ENCODE measurements at regions not wholly inside any gene's neighbourhood (a gene's known extent, or its start where the extent isn't known, plus 50 kb on each side); places are given as distances from the start of the nearest gene placed in this dataset.

- DNase-seq (ENCODE audit: low read depth): no peak
These were observed 107.3 kb upstream of the ALDH1B1 start for GRCh38 chr9:38285236-38285635.

- no peak for DNase-seq (ENCODE audit: low read depth)
These were observed 107.9 kb upstream of the ALDH1B1 start for GRCh38 chr9:38284588-38285051.

DNA sequence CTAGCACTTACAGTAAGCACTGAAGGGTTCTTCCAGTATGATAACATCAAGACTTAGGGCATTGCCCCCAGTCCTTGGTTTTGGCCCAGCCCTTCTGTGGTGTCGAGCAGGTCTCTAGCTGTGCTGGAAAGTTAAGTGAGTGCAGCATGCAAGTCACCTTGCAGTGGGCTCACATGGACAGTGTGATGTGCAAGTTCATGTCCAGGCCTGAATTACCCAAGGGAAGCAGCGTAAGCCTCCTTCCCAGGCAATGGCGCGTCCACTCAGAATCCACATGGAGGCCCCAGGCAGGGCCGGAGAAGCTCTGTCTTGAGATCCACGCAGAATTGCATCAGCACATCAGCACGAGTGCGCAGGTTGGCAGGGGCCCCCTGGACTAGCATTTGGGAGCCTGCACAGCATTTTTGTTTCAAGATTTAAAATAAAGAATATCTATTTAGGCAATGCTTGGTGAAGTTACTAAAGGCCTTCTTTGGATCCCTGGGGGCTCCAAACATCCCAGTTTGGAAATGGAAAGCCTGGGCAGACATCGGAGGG lies 108.4 kb upstream of the ALDH1B1 start:
- no peak for DNase-seq (ENCODE audit: low read depth)

GRCh38 chr9:38282756-38283155 lies 109.7 kb upstream of the ALDH1B1 start:
- no peak for DNase-seq (ENCODE audit: low read depth)

DNA sequence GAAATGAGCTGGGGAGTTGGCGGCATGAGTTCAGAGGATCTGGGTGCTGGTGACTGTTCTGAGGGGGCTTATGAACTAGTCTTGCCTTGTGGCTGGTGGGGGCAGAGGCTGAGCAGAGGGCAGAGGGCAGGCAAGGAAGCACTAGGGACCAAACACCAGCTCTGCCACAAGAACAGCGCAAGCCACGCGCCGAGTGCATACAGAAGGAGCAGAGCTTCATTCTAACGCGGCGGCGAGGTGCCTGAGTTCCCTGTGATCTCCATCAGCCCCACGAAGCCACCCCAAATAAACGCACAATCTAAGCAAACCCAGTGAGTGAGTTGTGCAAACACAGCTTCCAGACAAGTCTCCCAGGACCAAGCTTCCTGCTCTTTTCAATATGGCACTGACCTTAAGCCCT lies 110.6 kb upstream of the ALDH1B1 start:
- DNase-seq (ENCODE audit: low read depth): no peak

- DNase-seq (ENCODE audit: low read depth): no peak
These were observed 111.3 kb upstream of the ALDH1B1 start for GRCh38 chr9:38281196-38281595.

- DNase-seq (ENCODE audit: low read depth): no peak
These were observed 112.2 kb upstream of the ALDH1B1 start for GRCh38 chr9:38280251-38280800.

DNA sequence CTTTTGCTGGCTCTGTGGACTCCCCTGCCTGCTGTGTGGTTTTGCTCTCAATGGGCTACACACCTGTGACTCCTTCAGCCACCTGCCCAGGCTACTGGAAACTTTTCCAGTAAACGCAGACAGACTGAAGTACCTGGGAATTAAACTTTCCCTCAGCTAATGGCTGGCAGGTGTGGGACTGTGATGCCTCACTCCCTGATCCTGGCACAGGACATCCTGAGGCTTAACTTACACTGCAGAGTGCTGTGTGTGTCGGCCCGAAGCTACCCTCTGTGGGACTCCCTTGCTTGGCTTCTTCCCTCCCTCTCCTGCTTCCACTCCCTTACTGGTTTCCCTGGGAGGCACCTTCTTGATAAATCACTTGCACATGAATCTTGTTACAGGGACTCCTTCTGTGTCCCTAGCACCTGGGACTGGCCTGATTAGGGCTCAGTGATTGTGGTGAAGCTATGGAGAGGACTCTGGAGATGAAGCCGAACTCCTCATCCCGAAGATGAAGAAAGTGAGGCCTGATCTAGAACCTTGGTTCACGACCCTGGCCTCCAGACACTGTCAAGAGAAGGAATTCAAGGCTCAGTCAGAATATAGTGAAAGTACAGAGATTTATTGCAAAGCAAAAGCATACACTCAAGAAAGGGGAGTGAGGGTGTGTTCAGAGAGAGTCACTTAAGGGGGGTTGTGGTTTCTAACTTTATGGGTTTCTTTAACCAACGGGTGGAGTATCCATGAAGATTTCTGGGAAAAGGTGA lies 113.4 kb upstream of the ALDH1B1 start:
- DNase-seq (ENCODE audit: low read depth): no peak

- DNase-seq (ENCODE audit: low read depth): no peak
These were observed 114.0 kb upstream of the ALDH1B1 start for GRCh38 chr9:38278457-38278856.

DNA sequence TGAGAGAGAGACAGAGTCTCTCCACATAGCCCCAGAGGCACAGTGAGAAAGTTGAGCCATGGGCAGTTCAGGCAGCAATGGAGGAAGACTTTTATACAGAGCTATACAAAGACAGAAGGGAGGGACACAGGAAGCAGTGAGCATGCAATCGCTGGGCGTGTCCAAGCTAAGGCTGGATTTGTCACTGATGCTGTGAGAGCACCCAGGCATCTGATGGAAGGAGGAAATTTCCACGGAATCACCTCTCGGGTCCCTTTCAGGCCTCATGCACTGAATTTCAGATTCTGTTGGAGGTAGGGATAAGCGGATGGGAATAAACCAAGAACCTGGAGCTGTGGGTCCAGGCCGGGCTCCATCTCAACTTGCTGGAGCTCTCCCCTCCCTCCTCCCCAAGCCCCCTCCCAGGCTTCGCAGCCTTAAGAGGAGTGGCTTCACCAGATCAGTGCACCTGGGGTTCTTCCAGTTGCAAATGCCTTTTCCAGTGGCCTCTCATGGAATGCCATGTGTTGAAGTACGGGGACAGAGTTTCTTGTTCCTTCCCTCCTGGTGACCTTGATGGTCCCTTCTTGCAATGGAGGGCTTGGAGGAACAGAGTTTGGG lies 114.8 kb upstream of the ALDH1B1 start:
- DNase-seq (ENCODE audit: low read depth): no peak

DNA sequence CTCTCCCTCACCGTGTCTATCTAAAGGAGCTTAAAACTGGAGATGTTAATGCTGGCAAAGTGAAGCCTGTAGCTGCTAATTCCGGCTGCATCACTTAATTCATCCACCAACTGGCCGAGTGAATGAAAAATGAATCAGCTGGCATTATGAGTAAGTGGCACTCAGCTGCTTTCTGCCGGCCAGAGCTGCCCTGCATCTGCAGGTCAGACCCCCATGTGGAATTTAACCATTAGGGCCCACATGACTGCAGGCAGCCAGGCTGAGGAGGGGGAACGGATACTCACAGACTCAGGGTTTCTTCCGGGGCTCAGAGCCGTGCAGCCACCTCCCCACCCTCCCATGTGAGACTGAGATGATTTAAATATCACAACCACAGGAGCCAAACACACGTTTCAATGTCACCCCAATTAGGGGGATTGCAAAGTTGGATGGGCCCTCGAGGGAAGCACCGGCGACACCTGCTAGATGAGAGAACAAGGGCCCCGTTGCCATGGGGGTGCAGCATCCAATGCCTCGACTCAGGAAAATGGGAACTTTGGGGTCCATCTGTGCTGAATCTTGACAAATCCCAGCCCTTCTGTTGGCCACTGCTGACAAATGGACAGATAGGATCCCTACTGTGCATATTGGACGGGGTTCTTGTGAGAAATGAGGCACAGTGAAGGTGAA lies 115.6 kb upstream of the ALDH1B1 start:
- DNase-seq (ENCODE audit: low read depth): no peak

DNA sequence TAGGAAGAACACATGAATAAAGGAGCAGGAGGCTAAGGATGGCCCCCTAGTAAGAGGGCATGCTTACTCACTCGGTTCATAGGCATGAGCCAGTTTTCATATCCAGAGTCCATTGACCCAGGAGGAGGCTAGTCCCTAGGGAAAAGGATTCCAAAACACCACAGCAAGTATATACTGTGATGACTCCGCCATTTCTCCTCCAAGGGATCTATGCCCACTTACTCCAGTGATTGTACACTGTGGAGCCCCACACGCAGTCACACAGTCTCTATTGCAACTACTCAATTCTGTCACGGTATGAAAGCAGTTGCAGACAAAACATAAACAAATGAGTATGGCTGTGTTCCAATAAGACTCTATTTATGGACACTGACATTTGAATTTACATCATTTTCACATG lies 117.7 kb upstream of the ALDH1B1 start:
- no peak for DNase-seq (ENCODE audit: low read depth)

DNA sequence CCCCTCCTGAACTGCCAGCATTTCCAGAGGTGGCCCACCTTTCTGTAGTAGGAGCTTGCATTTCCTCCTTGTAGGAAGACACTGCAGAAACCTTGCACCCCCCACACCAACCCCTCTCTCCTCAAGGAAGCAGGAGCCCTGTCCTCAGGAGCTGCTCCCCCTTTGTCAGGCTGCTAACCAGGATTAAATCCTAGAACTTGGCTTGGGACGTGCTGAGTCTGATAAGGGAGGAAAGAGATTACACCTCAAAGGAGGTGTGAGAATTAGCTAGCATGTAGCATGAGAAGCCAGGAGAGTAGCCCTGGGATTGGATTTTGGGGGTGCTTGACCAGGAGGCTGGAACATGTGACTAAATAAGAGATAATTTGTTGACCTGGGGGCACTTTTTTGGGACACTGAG lies 119.8 kb upstream of the ALDH1B1 start:
- no peak for DNase-seq (ENCODE audit: low read depth)

GRCh38 chr9:38271666-38272241 lies 120.7 kb upstream of the ALDH1B1 start:
- DNase-seq (ENCODE audit: low read depth): no peak

- no peak for DNase-seq (ENCODE audit: low read depth)
These were observed 122.7 kb upstream of the ALDH1B1 start for GRCh38 chr9:38269775-38270174.

DNA sequence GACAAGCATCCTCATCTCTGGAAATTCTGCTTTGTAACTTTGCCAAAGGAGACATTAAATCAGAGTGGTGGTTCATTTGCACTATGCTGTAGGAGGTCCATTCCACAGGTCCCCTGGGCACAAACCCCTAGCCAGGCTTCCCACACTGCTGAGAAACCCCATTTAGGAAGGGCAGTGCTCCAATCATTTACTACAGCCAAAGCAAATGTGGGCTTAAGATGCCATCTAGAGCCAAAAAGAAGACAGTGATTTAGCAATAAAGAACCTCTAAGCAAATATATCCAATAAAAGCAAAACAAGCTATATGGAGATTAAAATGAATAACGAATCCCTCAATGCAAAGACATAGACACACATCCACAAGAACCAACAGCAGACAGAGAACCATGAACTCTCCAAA lies 129.0 kb upstream of the ALDH1B1 start:
- DNase-seq (ENCODE audit: low read depth): peak; percentile 6

- no peak for DNase-seq (ENCODE audit: low read depth)
These were observed 132.8 kb upstream of the ALDH1B1 start for GRCh38 chr9:38259519-38260218.

GRCh38 chr9:38259056-38259455 lies 133.4 kb upstream of the ALDH1B1 start:
- no peak for DNase-seq (ENCODE audit: low read depth)

DNA sequence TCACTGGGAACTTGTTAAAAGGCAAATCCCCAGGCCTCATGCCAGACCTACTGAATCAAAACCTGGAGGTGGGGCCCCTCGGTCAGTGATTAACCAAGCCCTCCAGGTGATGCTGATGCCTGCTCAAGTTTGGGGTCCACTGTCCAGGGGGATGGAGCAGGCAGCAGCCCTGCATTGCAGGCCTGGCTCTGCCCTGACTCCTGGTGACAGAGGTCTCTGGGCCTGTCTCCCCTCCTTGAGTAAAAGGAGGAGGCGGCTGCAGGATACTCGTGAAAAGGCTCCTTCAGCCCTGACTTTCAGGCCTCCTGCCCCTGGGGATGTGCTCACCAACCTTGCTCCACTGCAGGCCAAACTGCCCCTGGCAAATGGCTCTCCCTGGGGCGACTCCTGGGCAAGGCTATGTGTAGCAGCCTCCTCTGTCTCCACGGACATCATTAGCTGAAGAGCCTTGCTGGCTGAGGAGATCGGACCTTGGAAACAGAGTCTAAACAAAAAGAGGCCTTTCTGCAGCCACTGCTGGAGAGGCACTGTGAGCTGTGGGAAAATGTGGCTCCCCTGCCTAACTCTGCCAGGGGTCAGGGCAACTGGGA lies 134.8 kb upstream of the ALDH1B1 start:
- DNase-seq (ENCODE audit: low read depth): no peak

DNA sequence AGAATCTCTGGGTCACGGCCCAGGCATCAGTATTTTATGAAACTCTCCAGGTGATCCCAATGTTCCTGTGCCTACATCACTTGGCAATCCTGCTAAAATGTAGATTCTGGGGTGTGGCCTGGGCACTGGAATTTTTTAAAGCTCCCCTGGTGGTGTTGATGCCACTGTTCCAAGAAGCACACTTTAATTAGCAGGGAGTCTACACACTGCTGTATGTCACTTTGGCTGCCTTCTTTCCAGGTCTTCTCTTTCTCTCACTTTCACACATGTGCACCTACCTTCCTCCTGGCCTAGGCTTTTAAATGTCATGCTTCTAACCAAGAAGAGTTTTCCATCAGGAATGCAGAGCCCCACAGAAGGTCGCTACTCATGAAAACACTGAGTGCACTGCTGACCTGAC lies 136.0 kb upstream of the ALDH1B1 start:
- DNase-seq (ENCODE audit: low read depth): no peak

- no peak for DNase-seq (ENCODE audit: low read depth)
These were observed 136.9 kb upstream of the ALDH1B1 start for GRCh38 chr9:38255599-38255998.

Measured in GM04503 (cell line).